ENCODE measurements at regions not wholly inside any gene's neighbourhood (a gene's known extent, or its start where the extent isn't known, plus 50 kb on each side); places are given as distances from the start of the nearest gene placed in this dataset.

DNA sequence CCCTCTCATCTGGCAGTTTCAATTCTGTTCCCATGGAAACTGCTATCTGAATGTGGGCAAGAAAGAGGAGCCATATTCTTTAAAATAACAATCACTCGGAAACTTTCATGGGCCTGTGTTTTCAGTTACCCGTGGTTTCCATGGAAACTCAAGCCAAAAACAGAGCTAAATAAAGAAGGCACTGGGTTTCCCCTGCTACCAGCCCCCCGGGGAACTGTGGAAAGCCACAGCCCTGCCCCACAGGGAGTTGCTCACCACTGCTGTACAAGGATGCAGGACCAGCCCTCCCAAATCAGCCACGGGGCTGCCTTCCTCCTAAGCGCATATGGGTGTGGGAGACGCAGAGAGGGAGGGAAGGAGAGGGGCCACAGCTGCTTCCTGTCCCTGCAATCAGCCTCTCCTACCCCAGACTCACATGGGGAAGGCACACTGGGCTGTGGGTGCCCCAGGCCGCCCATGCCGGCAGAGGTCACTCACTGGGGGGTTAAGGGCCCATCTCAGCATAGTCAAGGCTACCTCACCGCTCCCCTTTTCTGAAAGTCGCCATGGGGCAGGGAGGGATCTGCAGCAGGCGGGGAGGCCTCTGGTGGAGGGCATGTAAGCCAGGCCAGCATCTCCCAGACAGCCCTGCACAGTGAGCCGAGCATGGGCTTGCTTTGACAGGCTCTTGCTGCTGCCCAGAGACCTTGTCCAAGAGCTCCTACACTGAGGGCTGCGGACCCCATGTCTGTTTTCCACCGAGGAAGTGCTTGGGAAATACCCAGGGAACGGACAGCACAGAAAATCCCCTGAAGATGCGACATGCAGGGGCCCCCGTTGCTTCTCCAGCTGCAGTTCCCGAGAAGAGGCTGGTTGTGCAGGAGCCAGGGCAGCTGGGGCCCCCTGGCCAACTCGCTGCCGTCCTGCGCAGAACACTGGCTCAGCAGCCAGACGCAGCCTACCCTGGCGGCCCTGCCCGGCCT is 157.3 kb upstream of the PPP2R2D start:
- no peak for DNase-seq

DNA sequence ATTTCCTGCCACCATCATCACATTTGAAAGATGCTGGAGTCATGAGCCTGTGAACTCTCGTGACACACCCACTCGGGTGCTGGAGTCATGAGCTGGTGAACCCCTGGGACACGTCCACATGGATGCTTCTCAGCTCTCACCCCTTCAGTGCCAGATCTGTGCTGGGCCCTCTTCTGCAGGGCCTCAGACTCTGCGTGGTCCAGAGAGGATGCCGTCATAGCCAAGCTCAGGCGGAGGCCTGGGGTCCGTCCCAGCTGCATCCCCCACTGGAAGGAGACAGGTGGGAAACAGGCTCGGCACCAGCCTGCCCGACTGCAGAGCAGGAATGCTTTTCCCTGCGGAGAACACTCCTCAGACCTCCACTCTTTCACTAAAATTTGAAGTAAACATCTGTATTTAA is 156.5 kb upstream of the PPP2R2D start:
- no peak for DNase-seq

DNA sequence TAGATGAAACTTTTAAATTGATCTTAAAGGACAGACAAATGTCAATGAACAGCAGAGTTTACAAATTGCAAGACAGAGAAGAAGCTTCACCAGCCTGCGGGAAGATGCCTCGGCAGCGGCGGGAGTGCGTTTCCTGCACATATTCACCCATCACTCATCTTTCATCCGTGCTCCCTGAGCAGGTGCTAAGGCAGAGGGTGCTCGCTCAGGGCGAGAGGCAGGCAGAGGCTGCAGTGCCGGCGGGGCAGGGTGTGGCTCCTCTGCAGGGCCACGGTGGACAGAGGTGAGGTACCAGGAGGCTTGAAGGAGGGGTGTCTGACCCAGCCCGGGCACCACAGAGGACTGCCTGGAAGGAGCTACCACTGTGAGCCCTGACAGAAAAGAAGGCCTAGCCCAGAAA is 155.2 kb upstream of the PPP2R2D start:
- DNase-seq = no peak

DNA sequence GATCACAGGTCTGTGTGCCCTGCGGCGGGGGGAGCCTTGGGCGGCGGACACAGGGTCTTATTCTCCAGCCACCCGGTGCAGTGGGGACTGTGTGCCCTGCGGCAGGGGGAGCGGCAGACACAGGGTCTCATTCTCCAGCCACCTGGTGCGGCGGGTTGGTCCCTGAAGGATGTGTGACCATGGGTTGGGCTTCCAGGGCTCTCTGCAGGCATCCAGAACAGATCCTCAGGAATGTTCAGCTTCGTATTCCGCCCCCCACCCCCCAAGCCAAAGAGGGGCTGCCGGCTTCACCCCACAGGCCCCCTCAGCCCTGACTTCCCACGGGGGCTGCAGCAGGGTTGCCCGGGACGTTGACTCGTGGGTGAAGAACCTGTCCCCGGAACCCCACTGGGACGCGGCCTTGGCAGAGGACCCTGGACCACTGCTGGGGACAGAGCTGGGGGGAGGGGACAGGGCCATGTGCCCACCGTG is 154.5 kb upstream of the PPP2R2D start:
- no peak for DNase-seq

DNA sequence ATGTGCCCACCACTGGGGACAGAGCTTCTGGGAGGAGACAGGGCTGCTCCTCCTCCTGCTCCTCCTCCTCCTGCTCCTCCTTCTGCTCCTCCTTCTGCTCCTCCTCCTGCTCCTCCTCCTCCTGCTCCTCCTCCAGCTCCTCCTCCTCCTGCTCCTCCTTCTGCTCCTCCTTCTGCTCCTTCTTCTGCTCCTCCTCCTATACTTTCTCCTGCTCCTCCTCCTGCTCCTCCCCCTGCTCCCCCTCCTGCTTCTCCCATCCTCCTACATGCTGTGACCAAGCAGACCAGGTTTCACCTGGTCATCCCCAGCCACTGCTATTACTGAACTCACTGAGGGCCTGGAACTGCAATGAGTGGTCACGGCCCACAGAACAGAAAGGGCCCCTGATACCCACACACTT is 154.0 kb upstream of the PPP2R2D start:
- no peak for DNase-seq

DNA sequence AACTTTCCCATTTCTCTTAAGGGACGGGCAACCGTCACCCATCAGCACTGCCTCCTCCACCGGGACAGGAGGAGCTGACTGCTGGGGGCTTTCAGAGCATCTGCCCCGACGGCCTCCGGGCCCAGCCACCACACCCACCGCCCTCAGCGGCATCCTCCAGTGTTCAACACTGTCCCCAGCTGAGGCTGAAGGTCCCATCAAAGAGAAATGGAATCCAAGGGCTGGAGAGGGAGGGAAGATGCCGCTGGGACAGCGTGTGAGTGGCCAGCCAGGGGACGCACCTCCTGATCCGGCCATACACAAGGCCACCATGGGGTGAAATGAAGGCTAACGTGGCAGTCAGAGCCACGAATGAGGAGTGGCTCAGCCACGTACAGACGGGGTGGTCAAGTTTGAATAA is 153.6 kb upstream of the PPP2R2D start:
- DNase-seq = no peak

DNA sequence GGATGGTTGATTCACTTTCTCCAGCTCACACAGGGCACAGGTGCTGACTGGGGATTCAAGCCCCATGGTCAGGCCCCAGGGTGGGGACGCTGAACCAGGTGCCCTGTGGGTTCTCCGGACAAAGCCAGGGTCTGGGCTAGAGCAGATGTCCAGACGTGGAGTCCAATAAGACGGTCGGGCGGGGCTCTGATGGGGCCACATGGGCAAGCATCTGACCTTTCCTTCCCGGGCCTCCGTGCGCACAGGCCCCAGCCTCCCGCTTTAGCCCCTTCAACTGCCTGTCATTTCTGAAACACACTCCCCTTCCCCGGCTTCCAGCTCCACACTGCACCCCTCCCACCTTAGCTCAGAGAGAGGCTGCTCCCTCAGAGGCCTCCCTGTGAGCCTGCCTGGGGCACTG is 153.0 kb upstream of the PPP2R2D start:
- DNase-seq = no peak

DNA sequence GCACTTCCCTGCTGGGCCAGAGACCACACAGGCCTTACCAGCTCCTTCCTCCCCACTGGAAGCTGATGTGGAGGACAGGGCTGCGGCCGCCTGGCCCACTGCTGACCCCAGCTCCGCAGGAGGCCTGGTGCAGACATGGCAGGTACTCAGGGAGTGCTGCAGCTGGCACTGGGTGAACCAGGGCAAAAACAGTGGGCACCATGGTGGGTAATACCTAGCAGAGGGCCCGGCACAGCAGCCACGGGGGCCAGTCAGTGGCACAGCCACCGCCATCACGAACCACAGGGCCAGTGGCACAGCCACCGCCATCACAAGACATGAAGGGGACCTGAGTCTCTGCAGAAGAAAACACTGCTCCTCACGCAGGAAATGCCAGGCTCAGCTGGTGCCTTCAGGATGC is 152.6 kb upstream of the PPP2R2D start:
- no peak for DNase-seq

DNA sequence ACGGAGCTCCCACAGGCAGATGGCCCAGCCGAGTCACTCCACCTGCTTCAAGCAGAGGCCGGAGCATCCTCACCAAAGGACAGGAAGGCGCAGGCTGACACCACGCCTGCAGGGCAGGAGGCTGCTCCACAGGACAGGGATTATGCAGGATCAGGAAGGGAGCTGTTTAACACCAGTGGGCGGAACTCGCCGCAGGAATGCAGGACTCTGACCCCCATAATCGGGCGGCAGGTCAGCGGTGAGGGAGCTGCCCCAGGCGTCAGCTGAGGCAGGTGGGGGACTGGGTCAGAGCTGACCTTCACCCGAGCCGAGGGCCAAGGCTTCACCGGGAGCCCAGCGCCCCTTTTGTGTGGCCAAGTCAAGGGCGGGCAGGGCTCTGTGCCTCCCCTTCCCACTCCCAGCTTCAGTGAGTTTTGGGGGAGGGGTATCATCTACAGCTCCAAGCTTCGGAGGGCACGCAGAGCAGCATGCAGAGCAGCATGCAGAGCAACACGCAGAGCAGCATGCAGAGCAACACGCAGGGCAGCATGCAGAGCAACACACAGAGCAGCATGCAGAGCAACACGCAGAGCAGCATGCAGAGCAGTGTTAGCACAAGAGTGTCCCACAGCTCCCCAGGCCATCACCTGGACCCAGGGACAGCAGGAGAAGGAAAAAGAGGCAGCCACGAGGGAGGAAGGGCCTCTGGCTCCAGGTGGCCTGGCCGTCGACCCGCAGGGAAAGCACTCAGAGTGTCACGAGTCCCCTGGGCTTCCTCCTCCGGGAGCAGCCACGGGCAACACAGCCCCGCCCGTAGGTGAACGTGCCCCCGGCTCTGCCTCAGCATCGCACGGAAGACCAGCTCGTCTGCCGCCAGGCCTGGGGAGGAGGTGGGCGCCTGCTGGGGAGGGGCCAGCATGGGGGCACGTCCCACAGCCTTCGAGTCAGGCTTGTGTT is 151.7 kb upstream of the PPP2R2D start:
- DNase-seq = no peak

DNA sequence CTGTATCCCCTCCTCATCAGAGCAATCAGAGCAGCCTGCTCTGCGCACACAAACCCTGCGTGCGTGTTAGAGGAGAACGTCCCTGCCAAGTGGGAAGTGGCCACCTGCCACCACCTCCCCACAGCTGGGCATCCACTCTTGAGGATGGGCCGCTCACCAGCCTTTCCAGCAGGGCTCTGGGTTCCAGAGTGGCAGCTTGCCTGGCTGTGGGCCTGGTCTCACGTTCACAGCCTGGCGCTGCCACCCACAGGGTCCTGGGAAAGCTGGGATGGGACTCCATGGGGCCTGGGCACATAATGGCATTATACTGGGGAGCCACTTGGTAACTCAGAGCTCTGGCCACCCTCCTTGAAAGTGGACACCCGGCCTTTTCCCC is 151.1 kb upstream of the PPP2R2D start:
- no peak for DNase-seq

DNA sequence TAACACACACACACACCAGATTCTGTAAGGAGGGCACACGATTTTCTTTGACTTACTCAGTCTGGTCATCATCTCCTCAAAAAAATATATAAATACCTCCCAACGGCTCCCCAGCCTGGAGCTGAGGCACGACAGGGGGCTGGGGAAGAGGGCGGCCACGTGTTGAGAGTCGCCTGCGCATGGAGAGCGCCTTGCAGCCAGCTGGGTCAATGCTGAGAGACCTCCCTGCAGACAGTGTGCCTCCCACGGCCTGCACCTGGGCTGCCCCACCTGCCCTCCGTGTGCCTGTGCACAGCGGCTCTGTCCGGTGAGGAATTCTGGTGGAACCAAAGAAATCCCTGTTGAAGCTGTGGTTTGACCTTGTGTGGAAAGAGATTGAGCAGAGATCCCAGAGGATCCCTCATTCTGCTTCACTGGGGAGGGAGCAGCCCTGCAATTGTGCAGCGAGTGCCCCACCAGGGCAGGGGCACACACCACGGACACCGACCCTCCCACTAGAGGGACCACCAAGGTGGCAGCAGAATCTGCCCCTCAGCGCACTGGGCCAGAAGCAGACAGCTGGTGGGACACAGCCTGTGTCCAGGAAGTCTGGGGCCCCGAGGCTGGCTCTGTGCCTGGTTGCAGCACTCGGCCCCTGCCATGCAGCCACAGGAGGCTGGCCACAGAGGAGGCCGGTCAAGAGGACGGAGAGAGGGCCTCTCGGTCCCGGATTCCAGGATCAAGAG is 150.5 kb upstream of the PPP2R2D start:
- no peak for DNase-seq

DNA sequence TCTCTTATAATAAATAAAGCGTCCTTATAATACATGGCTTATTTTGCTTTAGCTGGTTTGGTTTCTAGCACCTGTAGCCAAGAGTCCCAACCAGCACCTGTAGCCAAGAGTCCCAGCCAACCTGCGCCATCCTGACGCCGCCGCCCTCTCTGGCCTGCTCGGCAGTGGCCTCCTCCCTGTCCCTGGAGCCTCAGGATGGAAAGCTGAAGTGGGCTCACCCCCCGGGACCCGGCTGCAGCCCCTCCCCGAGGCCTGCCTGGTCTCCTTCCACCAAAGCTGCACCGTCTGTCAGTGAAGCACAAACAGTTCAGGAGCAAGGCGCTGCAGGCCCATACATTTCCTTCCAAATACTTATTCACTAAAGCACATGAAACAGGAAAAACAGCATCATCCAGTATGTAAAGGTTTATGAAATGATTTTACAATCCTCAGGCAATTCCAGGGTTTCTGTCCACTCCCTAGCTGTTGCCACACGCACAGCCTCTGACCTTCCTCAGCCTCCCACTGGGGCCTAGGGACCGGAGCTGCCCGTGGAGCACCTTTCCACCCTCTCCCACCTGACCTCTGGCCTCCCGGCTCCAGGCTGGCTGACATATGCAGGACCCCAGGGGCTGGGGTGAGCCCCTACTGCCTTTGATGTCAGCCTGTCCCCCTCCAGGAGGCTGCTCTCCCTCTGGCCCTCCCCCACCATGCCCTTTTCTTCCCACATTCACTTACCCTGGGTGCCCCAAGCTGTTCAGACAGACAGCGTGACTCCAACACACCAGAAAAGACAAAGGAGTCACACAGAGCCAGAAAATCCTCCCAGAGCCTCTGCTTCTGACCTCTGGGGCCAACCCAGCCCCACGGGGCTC is 149.6 kb upstream of the PPP2R2D start:
- no peak for DNase-seq

DNA sequence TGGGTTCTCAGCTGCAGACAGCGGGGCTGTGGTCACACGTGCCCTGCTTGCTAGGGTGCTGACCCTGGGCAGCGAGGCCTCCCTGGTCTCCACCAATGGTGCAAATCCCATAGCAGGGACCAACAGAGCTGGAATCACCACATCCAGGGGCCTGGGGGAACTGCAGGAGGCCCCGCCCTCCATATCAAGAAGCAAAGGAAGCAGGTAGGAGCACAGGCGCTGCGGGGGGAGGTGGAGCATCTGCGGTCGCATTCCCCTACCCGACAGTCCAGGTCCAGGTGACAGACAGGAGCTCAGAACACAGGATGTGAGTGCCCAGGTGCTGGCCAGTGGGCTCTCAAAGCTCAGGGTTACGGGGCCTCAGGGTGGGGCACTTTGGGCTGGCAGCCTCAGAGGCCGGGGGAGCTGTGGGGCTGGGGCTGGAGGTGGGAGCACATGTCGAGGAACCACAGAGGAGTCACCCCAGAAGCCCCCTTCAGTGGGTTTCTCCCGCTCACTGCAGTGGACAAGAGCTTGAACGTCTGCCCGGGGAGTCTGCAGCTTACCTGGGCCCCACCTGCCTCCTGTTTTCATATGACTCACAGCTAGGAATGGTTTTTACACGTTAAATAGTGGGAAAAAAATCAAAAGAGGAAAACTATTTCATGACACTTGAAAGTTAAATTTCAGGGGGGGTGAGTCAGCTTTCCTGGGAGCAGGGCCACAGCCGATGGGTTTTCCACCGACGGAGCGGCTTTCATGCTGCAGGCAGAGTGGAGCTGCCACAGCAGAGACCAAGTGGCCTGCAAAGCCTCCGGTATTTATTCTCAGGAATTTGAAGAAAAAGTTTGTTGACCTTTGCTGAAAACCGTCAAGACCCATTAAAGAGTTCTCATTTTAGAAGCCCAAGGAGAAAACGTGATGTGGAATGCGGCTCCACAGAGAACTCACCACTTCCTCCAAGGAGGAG is 148.7 kb upstream of the PPP2R2D start:
- no peak for DNase-seq

DNA sequence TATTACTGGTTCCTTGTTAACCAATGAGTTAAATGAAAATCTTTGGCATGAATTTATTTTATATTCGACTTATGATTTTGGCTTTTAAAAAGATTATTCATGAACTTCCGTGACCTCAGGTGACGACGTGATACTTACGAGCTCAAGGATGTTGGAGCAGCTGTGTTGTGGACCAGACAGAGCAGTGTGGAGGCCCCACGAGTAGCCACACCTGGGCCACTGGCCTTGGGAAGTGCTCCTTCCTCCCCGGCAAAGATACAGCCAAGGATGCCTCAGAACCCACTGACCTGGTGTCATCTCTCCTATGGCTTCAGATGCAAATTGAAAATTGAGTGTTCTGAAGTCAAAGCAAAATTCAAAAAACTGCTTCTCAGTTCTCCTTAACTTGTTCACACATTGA is 147.5 kb upstream of the PPP2R2D start:
- no peak for DNase-seq

DNA sequence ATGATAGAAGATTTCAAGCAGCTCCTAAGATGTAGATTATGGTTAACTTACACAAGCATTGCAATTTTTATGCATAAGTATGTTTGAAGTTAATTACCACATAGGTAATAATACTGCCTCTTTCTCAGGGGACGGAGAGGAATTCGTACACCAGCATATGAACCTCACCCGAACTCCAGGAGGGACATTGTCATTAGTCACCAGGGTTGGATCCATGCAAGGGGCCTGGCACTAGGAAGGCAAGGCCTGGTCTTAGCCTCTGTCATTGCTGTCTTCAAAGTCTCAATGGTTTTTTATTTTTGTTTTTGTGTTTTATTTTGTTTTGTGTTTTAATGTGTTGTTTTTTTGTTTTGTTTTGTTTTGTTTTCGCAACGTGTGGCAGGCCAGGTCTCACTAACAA is 145.6 kb upstream of the PPP2R2D start:
- no peak for DNase-seq

DNA sequence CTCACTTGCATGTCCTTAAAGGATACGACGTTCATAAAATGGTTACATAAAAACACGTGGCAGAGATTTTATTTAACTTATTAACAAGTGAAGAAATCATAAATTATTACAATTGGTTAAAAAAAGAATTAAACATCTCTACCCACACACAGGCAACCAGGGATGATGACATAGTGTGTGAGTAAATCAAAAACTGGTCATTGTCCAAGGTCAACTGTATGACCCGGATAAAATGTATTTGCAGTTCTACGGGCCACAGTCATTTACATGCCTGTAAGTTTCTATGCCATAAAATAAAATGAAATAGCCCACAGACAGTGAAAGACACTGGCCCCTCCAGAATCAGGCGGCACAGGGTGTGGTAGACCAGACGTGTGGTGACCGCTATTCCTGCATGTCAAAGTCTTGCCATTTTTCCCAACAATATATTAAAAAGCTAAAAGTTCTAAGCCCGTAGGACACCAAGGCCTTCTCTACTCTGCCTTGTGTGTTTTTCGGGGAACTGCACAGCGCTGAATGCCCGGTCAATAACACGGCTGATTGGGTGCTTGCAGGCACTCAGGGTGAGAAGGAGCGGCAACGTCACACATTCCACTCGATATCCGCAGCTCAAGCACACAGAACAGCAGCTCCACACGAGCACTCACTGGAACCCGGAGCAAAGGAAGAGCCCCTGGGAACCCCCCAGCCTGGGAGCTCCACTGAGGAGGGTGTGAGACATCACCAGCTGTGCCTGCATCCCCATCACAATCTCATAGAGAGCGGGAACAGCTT is 143.3 kb upstream of the PPP2R2D start:
- no peak for DNase-seq

DNA sequence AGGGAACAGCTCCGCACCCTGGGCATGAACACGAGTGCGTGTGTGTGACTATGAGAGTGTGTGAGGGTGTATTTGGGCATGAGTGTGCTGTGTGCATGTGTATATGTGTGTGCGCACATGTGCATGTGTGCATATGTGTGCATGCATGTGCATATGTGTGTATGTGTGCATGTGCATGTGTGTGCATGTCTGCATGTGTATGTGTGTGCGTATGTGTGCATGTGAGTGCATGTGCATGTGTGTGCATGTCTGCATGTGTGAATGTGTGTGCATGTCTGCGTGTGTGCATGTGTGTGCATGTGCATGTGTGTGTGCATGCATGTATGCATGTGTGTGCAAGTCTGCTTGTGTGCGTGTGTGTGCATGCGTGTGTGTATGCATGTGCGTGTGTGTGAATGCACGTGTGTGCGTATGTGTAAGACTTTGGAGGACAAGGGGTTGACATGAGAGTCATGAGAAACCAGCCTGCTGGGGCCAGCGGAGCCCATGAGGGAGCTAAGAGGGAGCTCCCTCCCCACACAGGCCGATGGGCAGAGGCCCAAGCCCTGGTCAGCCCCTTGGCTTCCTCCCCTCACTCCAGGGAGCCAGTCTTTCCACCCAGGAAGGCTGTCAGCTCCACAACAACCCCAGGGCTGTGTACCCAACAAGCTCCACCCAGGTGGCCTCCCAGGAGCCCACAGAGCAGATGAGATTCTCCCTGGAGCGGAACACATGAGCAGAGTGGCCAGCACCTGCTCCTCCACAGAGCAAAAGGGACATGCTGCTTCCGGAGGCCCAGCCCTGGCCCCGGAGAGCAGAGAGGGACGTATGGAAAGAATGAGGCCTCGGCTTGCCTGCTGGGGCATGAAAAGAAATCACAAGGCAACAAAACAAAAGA is 142.5 kb upstream of the PPP2R2D start:
- no peak for DNase-seq

DNA sequence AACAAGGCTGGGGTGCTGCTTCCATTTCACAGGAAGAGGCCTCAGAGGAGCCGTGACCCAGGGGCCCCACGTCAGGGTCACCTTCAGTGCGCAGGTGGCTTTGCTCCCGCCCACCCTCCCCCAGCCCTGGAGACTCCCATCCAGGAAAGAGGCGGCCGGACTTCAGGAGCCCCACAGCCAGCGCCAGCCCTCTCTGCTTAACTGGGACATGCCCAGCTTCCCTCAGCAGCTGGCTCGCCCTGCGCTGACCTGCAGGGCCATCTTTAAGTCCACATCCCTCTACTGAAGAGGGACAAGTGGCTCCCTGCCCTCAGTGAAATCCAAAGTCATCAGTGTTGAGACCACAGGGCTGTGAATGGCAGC is 141.9 kb upstream of the PPP2R2D start:
- no peak for DNase-seq

DNA sequence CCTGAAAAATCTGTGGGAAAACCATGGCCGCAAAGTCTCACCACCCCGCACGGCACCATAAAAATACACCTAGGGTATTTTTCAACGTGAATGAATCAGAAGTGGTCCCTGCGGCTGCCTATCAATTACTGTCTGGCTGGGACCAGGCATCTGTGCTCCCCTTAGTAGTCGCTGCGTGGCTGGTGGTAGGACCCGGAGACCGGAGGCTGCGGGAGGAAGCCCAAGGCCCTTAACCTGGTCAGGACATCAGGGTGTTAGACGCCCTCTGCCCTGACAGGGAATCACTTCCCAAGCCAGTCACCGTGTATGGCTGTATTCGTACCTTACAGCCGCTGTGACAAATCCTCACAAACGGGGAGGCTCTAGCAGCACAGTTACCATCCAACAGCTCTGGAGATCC is 141.5 kb upstream of the PPP2R2D start:
- no peak for DNase-seq

All from AML-193 (cell line).